Activated CD8-positive, alpha-beta memory T cell treated with anti-CD3 and anti-CD28 coated beads, Interleukin-2, amount 50 U/mL, for 48 hours (primary cell): ENCODE measurements at regions not wholly inside any gene's neighbourhood (a gene's known extent, or its start where the extent isn't known, plus 50 kb on each side); places are given as distances from the start of the nearest gene placed in this dataset.
"Not testable (repeated sequence)": the region's sequence is repeated elsewhere in the genome, so short reads cannot be mapped to it uniquely, and the experiment has no call there.

Experiments used
- DNase-seq: peaks from one replicate; pipeline ENCODE4 v3.0.0-alpha.2; 2020

DNA sequence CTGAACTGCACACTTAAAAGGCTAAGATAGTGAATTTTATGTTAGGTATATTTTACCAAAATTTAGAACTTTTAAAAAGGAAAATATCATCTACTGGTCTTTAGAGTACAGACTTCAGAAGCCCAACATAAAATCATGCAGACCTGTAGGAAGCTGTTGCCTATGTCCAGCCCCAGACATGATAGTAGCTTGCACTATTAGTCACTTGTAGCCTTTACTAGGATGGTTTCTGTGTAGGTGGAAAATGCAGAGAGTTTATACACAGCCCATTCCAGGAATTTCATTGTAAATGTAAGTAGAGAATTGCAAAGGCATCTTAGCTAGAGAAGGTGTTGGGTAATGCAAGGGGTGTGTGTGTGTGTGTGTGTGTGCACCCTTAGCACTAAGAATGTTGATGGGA, 640.2 kb downstream of the RNF144A start:
- no peak for DNase-seq

DNA sequence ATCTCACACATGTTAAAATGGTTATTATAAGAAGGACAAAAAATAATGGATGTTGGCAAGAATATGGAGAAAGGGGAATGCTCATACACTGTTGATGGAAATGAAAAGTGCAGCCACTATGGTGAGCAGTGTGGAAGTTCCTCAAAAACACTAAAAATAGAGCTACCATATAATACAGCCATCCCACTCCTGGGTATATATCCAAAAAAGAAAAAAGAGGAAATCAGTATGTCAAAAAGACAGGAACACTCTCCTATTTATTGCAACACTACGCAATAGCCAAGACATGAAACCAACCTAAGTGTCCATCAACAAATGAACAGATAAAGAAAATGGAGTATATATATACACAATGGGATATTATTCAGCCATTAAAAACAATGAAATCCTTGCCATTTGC, 642.6 kb downstream of the RNF144A start:
- DNase-seq: no peak

DNA sequence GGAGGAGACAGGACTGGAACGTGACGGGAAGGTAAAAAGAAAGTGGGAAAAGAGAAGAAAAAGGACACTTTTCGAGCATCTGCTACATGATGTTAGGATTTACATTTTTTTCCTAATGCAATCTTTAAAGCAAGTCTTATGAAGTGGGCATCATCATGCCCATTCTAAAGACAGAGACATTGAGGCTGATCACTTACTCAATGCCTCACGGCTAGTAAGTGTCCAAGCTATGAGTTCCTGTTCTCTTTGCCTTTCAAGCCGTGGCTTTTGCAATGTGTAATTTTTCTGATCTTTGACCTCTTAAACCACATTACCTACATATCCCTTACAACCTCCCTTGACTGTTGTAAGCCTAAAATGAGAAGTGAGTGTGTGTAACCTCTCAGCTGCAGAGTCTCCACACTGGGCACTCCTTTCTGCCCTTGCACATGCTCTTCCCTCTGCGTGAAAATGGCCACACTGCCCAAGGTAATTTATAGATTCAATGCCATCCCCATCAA, 649.2 kb downstream of the RNF144A start:
- no peak for DNase-seq

DNA sequence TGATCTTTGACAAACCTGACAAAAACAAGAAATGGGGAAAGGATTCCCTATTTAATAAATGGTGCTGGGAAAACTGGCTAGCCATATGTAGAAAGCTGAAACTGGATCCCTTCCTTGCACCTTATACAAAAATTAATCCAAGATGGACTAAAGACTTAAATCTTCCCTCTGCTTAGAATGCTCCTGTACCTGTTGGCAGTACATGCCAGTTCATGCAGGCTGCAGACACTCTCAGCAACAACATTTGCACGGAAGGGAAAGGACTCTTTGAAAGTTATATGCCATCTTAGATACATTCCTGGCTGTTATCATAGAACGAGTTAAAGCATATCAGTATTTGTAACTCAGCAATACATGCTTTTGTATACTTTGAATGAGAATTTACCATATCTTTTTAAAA, 649.9 kb downstream of the RNF144A start:
- DNase-seq: not testable (repeated sequence)

DNA sequence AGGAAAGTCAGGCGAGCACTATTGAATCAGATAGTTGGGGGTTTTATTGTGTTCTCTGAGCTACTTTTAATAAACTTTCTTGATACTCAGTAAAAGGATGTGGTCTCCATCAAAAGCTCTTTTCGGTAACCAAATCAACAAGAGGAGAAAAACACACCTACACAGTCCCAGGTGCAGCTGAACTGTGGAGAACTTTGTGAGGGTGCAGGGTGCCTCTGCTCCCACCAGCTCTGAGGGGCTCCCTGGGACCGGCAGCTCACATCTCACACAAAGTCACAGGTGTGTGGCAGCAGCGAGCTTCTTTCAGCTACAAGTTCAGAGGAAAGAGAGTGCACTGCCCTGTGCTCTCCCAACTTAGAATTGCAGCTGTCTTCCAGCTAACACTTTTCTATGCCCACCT, 650.4 kb downstream of the RNF144A start:
- DNase-seq: peak; percentile 79

DNA sequence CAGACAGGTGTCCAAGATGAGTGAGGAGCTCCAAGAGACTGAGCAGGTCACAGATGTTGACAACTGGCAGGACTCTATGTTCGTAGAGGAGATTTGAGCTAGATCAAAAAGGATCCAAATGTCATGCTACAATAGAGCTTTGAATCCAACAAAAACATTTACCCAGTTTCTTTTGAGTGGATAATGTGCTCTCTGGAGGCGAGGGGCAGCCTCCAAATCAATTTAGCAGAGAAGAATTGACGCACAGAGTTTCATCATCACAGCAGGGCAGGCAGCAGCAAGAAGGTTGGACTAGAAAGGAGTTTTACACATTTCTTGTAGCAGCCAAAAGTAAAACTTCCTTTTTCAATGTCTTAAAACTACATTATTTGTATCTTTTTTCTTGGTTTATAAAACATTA, 653.0 kb downstream of the RNF144A start:
- no peak for DNase-seq

GRCh38 chr2:7571701-7572100, 654.5 kb downstream of the RNF144A start:
- no peak for DNase-seq

DNA sequence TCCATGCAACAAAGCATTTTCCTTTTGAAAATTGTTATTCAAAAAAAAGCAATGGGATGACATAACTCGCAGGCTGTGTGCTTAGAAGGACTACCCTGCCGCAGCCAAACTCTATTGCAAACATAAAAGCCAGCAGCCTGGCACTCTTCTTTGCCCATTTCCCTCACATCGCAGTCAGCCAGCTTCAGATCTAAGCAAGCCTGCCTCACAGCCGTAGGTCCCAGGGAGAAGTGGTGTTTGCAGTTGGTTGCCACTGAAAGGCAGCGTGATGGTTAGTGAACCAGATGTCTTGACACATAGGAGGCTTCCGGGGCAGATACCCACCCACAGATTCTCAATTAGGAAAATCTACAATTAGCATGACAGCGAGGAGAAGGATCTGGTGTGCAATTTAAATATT, 655.2 kb downstream of the RNF144A start:
- peak; percentile 60 for DNase-seq

DNA sequence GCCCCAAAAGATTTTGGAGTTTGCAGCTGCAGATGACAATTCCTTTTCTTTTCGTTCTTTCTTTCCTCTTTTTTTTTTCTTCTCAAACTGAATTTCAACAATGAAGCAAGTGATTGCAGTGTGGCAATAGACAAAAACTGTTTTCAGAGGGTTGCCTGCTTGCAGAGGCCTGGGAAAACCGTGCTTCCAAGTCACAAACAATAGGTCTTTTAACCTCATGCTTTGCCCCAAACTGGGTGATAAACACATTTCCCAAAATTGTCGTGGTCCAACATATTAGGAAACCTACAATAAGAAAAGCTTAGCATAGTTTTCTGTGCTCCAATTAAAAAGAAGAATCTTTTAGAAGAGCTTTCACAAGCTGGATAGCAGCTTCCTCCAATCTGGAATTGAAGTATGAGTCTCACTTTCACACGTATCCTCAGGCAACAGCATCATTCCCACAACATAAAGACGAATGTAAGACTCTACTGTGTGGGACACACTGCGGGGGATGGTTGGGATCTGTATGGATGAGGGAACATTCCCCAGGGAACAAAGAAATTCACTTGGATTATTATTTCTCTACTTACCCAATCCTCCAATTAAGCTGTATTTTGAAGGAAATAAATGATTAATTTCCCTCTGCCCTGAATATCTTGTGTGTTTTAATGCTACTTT, 656.1 kb downstream of the RNF144A start:
- no peak for DNase-seq

GRCh38 chr2:7574385-7574784, 657.2 kb downstream of the RNF144A start:
- no peak for DNase-seq

- DNase-seq: no peak
These were observed 660.6 kb downstream of the RNF144A start for GRCh38 chr2:7577769-7578168.

DNA sequence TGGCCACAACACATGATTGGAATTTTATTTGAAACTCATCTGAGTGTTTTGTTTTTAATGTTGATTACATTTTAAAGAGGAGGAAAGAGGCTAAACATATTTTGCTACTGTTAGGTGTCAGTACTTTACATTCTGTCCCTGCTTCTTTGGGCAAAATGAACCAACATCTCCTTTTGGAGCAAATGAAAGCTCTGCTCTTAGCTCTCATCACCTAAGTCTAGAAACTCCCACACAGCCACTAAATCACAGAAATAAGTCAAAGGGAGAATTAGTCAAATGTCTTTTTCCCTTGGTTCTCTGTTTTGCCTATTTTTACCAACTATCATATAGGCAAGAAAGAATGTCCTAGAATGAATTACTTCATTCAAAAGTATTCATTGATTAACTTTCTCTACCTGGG, 666.8 kb downstream of the RNF144A start:
- DNase-seq: no peak

GRCh38 chr2:7586898-7587297, 669.7 kb downstream of the RNF144A start:
- DNase-seq: no peak

DNA sequence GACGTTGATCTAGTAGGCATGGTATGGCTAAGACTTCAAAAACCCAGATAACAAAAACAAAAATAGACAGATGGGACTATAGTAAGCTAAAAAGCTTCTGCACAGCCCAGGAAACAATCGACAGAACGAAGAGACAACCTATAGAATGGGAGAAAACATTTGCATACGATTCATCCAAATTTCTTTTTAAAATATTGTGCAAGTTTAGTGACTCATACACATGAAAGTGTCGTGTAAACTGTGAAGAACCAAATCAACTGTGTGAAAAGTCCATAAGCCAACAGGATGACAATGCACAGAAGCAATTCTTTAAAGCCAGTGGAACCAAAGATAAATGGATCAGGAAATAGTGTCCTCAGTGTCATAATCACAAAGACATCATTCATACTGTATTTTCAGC, 671.1 kb downstream of the RNF144A start:
- no peak for DNase-seq

- no peak for DNase-seq
These were observed 675.5 kb downstream of the RNF144A start for GRCh38 chr2:7592618-7593140.

DNA sequence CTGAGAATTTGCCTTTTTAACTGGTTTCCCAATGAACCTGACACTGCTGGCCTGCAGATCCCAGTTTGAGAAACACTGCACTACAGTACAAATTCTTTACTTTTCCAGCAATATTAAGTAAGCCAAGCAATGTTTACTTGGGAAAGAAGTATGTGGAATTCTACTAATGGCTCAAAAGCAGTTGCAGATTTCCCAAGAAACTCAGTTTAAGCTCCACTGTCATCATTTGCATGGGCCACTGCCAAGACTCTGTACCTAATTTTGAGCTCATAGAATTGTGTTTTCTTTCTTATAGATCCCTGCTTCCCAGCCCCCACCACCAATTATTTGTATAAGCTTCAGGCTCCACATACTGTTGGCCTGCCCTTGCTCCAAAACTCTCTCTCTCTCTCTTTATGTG, 676.1 kb downstream of the RNF144A start:
- DNase-seq: no peak

DNA sequence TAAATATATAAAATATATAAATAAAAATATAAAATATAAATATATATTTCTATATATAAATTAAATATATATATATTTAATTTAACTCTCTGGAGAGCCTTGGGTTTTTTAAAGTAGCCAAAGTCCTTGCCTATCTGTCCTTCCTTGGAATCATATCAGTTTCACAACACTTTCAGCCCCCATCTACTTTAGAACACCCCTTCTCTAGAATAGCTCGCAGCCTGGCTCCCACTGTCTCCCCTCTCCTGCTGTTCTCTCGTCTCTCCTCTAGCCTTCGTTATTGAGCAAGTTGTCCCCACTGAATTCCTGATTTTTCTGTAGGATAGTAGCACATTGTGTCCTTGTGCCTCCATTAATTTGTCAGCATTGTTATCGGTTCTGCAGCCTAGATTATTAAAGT, 677.0 kb downstream of the RNF144A start:
- DNase-seq: no peak

- DNase-seq: no peak
These were observed 678.0 kb downstream of the RNF144A start for GRCh38 chr2:7595206-7595605.

GRCh38 chr2:7598402-7598801, 681.2 kb downstream of the RNF144A start:
- DNase-seq: no peak

- DNase-seq: no peak
These were observed 682.4 kb downstream of the RNF144A start for GRCh38 chr2:7599462-7600258.

DNA sequence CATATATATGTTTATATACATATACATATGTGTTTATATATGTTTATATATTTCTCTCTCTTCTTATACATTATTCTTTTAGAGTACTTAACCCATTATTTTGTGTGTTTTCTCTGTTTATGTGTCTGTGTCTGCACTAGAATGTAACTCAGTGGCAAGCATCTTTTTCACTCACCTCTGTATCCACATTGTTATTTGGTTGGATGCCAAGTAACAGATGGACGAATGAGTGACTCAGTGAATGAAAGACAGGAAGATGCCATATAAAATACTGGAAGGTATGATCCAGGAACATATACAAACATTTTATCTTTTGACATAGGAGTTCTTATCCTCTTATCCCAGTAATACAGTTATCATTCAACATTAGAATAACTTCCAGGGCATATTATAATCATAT, 684.8 kb downstream of the RNF144A start:
- no peak for DNase-seq

DNA sequence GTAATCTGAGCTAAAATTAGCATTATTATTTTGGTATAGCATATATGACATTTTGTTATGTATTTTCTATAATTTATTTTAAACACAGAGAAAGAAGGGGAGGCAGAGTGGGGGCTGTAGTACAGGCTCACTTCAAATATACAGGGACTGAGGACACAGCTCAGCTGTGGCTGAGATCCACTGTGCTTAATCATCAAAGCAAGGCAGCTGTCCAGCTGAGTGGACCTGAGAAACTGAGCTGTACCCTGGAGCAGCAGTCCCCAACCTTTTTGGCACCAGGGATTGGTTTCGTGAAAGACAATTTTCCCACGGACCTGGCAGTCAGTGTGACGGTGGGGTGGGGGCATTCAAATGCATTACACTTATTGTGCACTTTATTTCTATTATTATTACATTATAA, 687.2 kb downstream of the RNF144A start:
- no peak for DNase-seq

- DNase-seq: no peak
These were observed 690.4 kb downstream of the RNF144A start for GRCh38 chr2:7607441-7608173.

DNA sequence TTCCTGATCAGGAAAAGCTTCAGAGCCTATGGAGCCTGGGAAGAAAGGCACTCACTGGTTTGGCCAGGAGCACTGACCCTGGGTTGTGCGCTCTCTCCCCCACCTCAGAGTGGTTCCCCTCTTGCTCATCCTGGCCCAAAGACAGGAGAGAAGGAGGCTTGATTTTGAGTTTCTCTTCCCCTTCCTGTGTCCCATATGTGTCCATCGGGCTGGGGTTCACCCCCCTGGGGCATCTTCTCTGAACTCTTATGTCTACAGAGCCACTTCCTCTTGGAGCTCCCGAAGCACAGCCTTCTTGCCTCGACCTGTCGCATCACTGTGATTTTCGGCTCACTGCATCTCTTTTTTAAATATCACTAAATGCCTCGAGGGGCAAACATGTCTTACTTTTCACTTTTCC, 692.3 kb downstream of the RNF144A start:
- no peak for DNase-seq
